PC-9 (cell line): ENCODE measurements at regions not wholly inside any gene's neighbourhood (a gene's known extent, or its start where the extent isn't known, plus 50 kb on each side); places are given as distances from the start of the nearest gene placed in this dataset.
A peak's percentile ranks its signal among the peaks of the same experiment; 100 is the strongest.

ENCODE experiments used
- BruUV-seq: library from RNA; stranded (reverse); fragments of 400-500 nt; replicated peaks from 2 replicates; lab custom pipeline; 2021; lab: Mats Ljungman, UMichigan
- CTCF ChIA-PET: fragments of 300-600 bp; sonication (Branson Sonifier 250); formaldehyde crosslinking; loops from one replicate; lab custom pipeline; 2022; ENCODE audit warnings: antibody characterized with exemption; lab: Charles Lee
- POLR2A ChIA-PET: fragments of 300-600 bp; sonication (Branson Sonifier 250); formaldehyde crosslinking; loops from one replicate; lab custom pipeline; 2022; ENCODE audit warnings: antibody characterized with exemption; ENCODE audit not compliant: unreplicated experiment; lab: Charles Lee
- DNase-seq, 2 experiments: peaks; one replicate each; pipeline versions ENCODE4 v3.0.0 to v3.0.0-alpha.2; 2015 to 2022; ENCODE audit warnings: mixed read lengths in 1 of 2
- H2AFZ ChIP-seq: fragments of 200-600 bp; sonication (generic); 2 replicates; pipeline ENCODE4 v1.8.1; 2017; ENCODE audit warnings: antibody characterized with exemption
- H3F3A ChIP-seq: fragments of 200-600 bp; sonication (generic); 2 replicates; pipeline ENCODE4 v1.8.1; 2017; ENCODE audit warnings: antibody characterized with exemption, mild to moderate bottlenecking, low read depth; ENCODE audit not compliant: insufficient read depth
- H3K27ac ChIP-seq: fragments of 200-600 bp; sonication (generic); 2 replicates; pipeline ENCODE4 v1.6.1; 2016; ENCODE audit warnings: mixed run types
- H3K27me3 ChIP-seq: fragments of 200-600 bp; sonication (generic); 2 replicates; pipeline ENCODE4 v1.6.1; 2016; ENCODE audit warnings: low read depth, mixed run types; ENCODE audit not compliant: insufficient read depth
- H3K36me3 ChIP-seq: fragments of 200-600 bp; sonication (generic); 2 replicates; pipeline ENCODE4 v1.6.1; 2016; ENCODE audit warnings: low read depth, mixed run types
- H3K4me1 ChIP-seq: fragments of 200-600 bp; sonication (generic); replicated peaks from 2 replicates; pipeline ENCODE4 v1.6.1; 2016; ENCODE audit warnings: mixed run types; ENCODE audit not compliant: insufficient read depth
- H3K4me2 ChIP-seq: fragments of 200-600 bp; sonication (generic); 2 replicates; pipeline ENCODE4 v1.6.1; 2017; ENCODE audit warnings: mixed run types
- H3K4me3 ChIP-seq: fragments of 200-600 bp; sonication (generic); 2 replicates; pipeline ENCODE4 v1.6.1; 2016; ENCODE audit warnings: mixed run types
- H3K79me2 ChIP-seq: fragments of 200-600 bp; sonication (generic); 2 replicates; pipeline ENCODE4 v1.6.1; 2017; ENCODE audit warnings: low read depth, mixed run types
- H3K9me2 ChIP-seq: fragments of 200-600 bp; sonication (generic); 2 replicates; pipeline ENCODE4 v1.8.1; 2017; ENCODE audit warnings: mild to moderate bottlenecking; ENCODE audit not compliant: insufficient read depth
- H3K9me3 ChIP-seq: fragments of 200-600 bp; sonication (generic); 2 replicates; pipeline ENCODE4 v1.8.1; 2016; ENCODE audit warnings: low read depth; ENCODE audit not compliant: insufficient read depth
- H4K20me1 ChIP-seq: fragments of 200-600 bp; sonication (generic); 2 replicates; pipeline ENCODE4 v1.8.1; 2017; ENCODE audit not compliant: insufficient read depth
- EZH2 ChIP-seq: fragments of 200-600 bp; sonication (generic); IDR thresholded peaks from 2 replicates; pipeline ENCODE4 v1.8.0; 2017; ENCODE audit warnings: antibody characterized with exemption, low read depth
- intact Hi-C: fragments of 100-400 bp; cut with micrococcal nuclease; formaldehyde crosslinking; loops from one replicate; pipeline ENCODE4 v1.10.0; 2022; ENCODE audit not compliant: unreplicated experiment
- TF ChIP-seq, protein P1 (sequence below): fragments of 200-600 bp; sonication (generic); conservative IDR thresholded peaks from 2 replicates; pipeline ENCODE4 v1.6.1; 2017; ENCODE audit warnings: mixed run types, antibody characterized with exemption, mild to moderate bottlenecking, moderate library complexity

GRCh38 chrX:87299563-87300160 is 217.9 kb upstream of the KLHL4 start:
- H3K36me3 ChIP-seq, result no peaks in the 10 kb centered on the region
- no TSS peak for BruUV-seq
- no peaks in the 10 kb centered on the region for H3K4me1 ChIP-seq
- intact Hi-C loops, result loop anchor here (10.0 kb wide), 1 partner anchor 495 kb away; no protein-coding TSS in a partner anchor
- TF ChIP-seq, protein P1, sequence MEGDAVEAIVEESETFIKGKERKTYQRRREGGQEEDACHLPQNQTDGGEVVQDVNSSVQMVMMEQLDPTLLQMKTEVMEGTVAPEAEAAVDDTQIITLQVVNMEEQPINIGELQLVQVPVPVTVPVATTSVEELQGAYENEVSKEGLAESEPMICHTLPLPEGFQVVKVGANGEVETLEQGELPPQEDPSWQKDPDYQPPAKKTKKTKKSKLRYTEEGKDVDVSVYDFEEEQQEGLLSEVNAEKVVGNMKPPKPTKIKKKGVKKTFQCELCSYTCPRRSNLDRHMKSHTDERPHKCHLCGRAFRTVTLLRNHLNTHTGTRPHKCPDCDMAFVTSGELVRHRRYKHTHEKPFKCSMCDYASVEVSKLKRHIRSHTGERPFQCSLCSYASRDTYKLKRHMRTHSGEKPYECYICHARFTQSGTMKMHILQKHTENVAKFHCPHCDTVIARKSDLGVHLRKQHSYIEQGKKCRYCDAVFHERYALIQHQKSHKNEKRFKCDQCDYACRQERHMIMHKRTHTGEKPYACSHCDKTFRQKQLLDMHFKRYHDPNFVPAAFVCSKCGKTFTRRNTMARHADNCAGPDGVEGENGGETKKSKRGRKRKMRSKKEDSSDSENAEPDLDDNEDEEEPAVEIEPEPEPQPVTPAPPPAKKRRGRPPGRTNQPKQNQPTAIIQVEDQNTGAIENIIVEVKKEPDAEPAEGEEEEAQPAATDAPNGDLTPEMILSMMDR, result peak; percentile 64
- TF ChIP-seq EZH2, result no peak
- DNase-seq, result no peak
- no peak overlapping the region for H3K4me3 ChIP-seq
- no peaks in the 10 kb centered on the region for H3K9me2 ChIP-seq
- H3K27ac ChIP-seq, result no peak overlapping the region
- H3K79me2 ChIP-seq, result no peaks in the 10 kb centered on the region
- H4K20me1 ChIP-seq, result no peaks in the 10 kb centered on the region
- no peaks in the 10 kb centered on the region for H3K27me3 ChIP-seq
- POLR2A ChIA-PET, result no interaction called here
- no peaks in the 10 kb centered on the region for H3K9me3 ChIP-seq
- no peaks in the 10 kb centered on the region for H3F3A ChIP-seq
- no peak overlapping the region for H2AFZ ChIP-seq
- CTCF ChIA-PET, result no interaction called here
- no peak overlapping the region for H3K4me2 ChIP-seq

DNA sequence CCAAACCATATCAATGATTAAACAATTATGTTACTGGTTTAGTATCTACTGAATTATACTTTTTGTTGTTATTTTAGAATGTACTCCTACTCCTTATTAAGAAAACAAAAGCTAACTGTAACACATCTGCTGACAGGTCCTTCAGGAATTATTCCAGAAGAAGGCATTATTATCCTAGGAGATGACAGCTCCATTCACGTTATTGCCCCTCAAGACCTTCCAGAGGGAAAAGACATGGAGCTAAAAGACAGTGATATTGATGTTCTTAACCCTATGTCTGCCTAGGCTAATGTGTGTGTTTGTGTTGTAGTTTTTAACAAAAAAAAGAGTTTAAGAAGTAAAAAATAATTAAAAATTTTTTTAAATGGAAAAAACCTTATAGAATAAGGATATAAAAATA is 206.8 kb upstream of the KLHL4 start:
- Histone ChIP-seq H3K4me1 (no peaks in the 10 kb centered on the region), H3K4me3 (no peak overlapping the region), H3K9me2 (no peaks in the 10 kb centered on the region), H3K36me3 (no peaks in the 10 kb centered on the region), H3K4me2 (no peak overlapping the region), H3K9me3 (no peaks in the 10 kb centered on the region), H3K27ac (no peak overlapping the region), H3K79me2 (no peaks in the 10 kb centered on the region), H2AFZ (no peak overlapping the region), H4K20me1 (no peaks in the 10 kb centered on the region), H3K27me3 (no peaks in the 10 kb centered on the region), H3F3A (no peaks in the 10 kb centered on the region)
- BruUV-seq, result no TSS peak
- ChIA-PET CTCF (no interaction called here), POLR2A (no interaction called here)
- DNase-seq, result no peak
- TF ChIP-seq, protein P1, result no peak
- TF ChIP-seq EZH2, result no peak
- intact Hi-C loops, result no loop called here

DNA sequence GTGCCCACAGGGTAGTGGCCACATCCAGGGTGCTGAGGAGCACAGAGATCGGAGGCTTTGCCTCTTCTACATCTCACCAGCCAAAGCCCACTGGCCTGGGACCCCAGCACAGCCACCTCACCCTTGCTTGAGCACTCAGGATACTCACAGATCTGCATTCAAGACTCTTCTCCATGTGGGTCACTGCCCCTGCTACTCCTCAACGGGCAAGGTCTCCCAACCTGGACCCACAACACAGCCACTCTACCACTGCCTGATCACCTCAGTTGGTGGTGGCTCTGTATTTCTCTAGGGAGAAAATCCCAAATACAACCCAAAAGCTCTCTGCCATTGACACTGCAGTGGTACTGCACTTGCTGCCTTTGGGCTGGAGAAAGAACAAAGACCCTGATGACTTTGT is 190.3 kb upstream of the KLHL4 start:
- H3K4me3 ChIP-seq, result no peak overlapping the region
- ChIA-PET CTCF (no interaction called here), POLR2A (no interaction called here)
- intact Hi-C loops, result no loop called here
- H4K20me1 ChIP-seq, result no peaks in the 10 kb centered on the region
- no peaks in the 10 kb centered on the region for H3K79me2 ChIP-seq
- H3K4me1 ChIP-seq, result no peaks in the 10 kb centered on the region
- H3K27me3 ChIP-seq, result no peaks in the 10 kb centered on the region
- H2AFZ ChIP-seq, result no peak overlapping the region
- TF ChIP-seq EZH2, result no peak
- TF ChIP-seq, protein P1, result no peak
- DNase-seq, result no peak
- H3K9me3 ChIP-seq, result no peaks in the 10 kb centered on the region
- H3K9me2 ChIP-seq, result no peaks in the 10 kb centered on the region
- H3K36me3 ChIP-seq, result no peaks in the 10 kb centered on the region
- H3K27ac ChIP-seq, result no peak overlapping the region
- no TSS peak for BruUV-seq
- no peaks in the 10 kb centered on the region for H3F3A ChIP-seq
- no peak overlapping the region for H3K4me2 ChIP-seq
